GM18498 (cell line): ENCODE measurements at regions not wholly inside any gene's neighbourhood (a gene's known extent, or its start where the extent isn't known, plus 50 kb on each side); places are given as distances from the start of the nearest gene placed in this dataset.

ENCODE experiments used
- ATAC-seq: cut with Tn5 transposase; IDR thresholded peaks from one replicate; pipeline ENCODE4 v1.9.1; 2021; ENCODE audit warnings: mild to moderate bottlenecking, moderate library complexity; ENCODE audit not compliant: unreplicated experiment

GRCh38 chr17:65370669-65371131 is 190.7 kb downstream of the AXIN2 start:
- ATAC-seq, result no peak

- ATAC-seq, result no peak
Measured at GRCh38 chr17:65368341-65368740, 193.1 kb downstream of the AXIN2 start.

- ATAC-seq, result no peak
Measured at GRCh38 chr17:65366102-65366844, 195.2 kb downstream of the AXIN2 start.

GRCh38 chr17:65365169-65365568 is 196.3 kb downstream of the AXIN2 start:
- no peak for ATAC-seq

GRCh38 chr17:65364438-65364837 is 197.0 kb downstream of the AXIN2 start:
- ATAC-seq, result no peak

GRCh38 chr17:65362826-65363225 is 198.6 kb downstream of the AXIN2 start:
- no peak for ATAC-seq

GRCh38 chr17:65360961-65361552 is 200.4 kb downstream of the AXIN2 start:
- no peak for ATAC-seq

GRCh38 chr17:65359016-65359415 is 202.4 kb downstream of the AXIN2 start:
- no peak for ATAC-seq

GRCh38 chr17:65356536-65356935 is 204.9 kb downstream of the AXIN2 start:
- no peak for ATAC-seq

GRCh38 chr17:65355246-65355645 is 206.2 kb downstream of the AXIN2 start:
- ATAC-seq, result no peak

GRCh38 chr17:65349916-65350315 is 211.5 kb downstream of the AXIN2 start:
- no peak for ATAC-seq

GRCh38 chr17:65346166-65346565 is 209.0 kb downstream of the RGS9 start:
- no peak for ATAC-seq

GRCh38 chr17:65345261-65346005 is 208.3 kb downstream of the RGS9 start:
- no peak for ATAC-seq

GRCh38 chr17:65340401-65340800 is 203.2 kb downstream of the RGS9 start:
- no peak for ATAC-seq

GRCh38 chr17:65334406-65334805 is 197.2 kb downstream of the RGS9 start:
- ATAC-seq, result no peak

GRCh38 chr17:65332779-65333178 is 195.6 kb downstream of the RGS9 start:
- ATAC-seq, result no peak

- no peak for ATAC-seq
Measured at GRCh38 chr17:65332375-65332774, 195.2 kb downstream of the RGS9 start.

- ATAC-seq, result no peak
Measured at GRCh38 chr17:65328567-65328966, 191.4 kb downstream of the RGS9 start.

- ATAC-seq, result no peak
Measured at GRCh38 chr17:65324611-65325342, 187.6 kb downstream of the RGS9 start.

GRCh38 chr17:65323049-65323448 is 185.9 kb downstream of the RGS9 start:
- ATAC-seq, result no peak

- ATAC-seq, result no peak
Measured at GRCh38 chr17:65320820-65321219, 183.7 kb downstream of the RGS9 start.
